ENCODE measurements at regions not wholly inside any gene's neighbourhood (a gene's known extent, or its start where the extent isn't known, plus 50 kb on each side); places are given as distances from the start of the nearest gene placed in this dataset.

GRCh38 chr12:74614426-74614825 is 76.8 kb downstream of the ATXN7L3B start:
- no peak for DNase-seq (ENCODE audit: low read depth in 2 of 2)
- TF ChIP-seq, protein P1, sequence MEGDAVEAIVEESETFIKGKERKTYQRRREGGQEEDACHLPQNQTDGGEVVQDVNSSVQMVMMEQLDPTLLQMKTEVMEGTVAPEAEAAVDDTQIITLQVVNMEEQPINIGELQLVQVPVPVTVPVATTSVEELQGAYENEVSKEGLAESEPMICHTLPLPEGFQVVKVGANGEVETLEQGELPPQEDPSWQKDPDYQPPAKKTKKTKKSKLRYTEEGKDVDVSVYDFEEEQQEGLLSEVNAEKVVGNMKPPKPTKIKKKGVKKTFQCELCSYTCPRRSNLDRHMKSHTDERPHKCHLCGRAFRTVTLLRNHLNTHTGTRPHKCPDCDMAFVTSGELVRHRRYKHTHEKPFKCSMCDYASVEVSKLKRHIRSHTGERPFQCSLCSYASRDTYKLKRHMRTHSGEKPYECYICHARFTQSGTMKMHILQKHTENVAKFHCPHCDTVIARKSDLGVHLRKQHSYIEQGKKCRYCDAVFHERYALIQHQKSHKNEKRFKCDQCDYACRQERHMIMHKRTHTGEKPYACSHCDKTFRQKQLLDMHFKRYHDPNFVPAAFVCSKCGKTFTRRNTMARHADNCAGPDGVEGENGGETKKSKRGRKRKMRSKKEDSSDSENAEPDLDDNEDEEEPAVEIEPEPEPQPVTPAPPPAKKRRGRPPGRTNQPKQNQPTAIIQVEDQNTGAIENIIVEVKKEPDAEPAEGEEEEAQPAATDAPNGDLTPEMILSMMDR (IDR thresholded peaks at IDR 0.05; ENCODE audit: low read depth, low read length): no peak
- no peak overlapping the region for H3K4me3 ChIP-seq (replicated peaks in 1 of 2; ENCODE audit: low read depth in 2 of 2, low read length in 2 of 2)

GRCh38 chr12:74619084-74619483 is 81.4 kb downstream of the ATXN7L3B start:
- H3K4me3 ChIP-seq (replicated peaks in 1 of 2; ENCODE audit: low read depth in 2 of 2, low read length in 2 of 2): no peak overlapping the region
- TF ChIP-seq, protein P1 (IDR thresholded peaks at IDR 0.05; ENCODE audit: low read depth, low read length): no peak

GRCh38 chr12:74619884-74620283 is 82.2 kb downstream of the ATXN7L3B start:
- no peak overlapping the region for H3K4me3 ChIP-seq (replicated peaks in 1 of 2; ENCODE audit: low read depth in 2 of 2, low read length in 2 of 2)
- TF ChIP-seq, protein P1 (IDR thresholded peaks at IDR 0.05; ENCODE audit: low read depth, low read length): no peak

More at GRCh38 chr12:74619084-74619483, 81.4 kb downstream of the ATXN7L3B start:
- DNase-seq (ENCODE audit: low read depth in 2 of 2): no peak

DNA sequence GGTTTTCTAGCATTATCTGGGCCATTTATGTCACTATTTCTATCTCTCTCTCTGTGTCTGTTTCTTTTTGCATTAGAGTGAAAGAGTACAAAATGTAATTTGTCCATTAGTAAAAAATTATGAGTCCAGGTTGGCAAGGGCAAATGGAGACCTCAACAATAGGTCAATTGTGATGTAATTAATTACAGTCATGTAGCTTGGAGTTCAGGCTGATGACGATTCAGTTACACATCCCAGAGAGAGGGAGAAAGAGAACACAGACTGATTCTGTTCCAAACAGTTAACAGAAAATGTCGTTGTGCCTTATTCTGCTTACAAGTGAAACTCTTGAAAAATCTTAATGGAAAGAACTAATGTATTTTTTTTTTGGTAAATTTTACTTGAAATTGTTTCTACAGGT is 83.3 kb downstream of the ATXN7L3B start:
- no peak for DNase-seq (ENCODE audit: low read depth in 2 of 2)
- TF ChIP-seq, protein P1 (IDR thresholded peaks at IDR 0.05; ENCODE audit: low read depth, low read length): no peak

More at GRCh38 chr12:74619884-74620283, 82.2 kb downstream of the ATXN7L3B start:
- no peak for DNase-seq (ENCODE audit: low read depth in 2 of 2)

DNA sequence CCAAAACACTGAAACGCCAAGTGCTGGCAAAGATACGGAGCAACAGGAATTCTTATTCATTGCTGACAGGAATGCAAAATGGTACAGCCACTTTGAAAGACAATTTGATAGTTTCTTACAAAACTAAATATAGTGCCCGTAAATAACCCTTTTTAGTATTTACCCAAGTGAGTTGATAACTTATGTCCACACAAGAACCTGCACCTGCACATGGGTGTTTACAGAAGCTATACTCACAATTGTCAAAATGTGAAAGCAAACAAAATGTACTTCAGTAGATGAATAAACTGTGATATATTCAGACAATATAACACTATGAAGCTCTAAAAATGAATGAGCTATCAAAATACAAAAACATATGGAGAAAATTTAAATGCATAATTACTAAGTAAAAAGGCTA is 86.6 kb downstream of the ATXN7L3B start:
- H3K4me3 ChIP-seq (replicated peaks in 1 of 2; ENCODE audit: low read depth in 2 of 2, low read length in 2 of 2): no peak overlapping the region
- TF ChIP-seq, protein P1 (IDR thresholded peaks at IDR 0.05; ENCODE audit: low read depth, low read length): no peak
- DNase-seq (ENCODE audit: low read depth in 2 of 2): no peak

More for the DNA sequence above, 83.3 kb downstream of the ATXN7L3B start:
- H3K4me3 ChIP-seq (replicated peaks in 1 of 2; ENCODE audit: low read depth in 2 of 2, low read length in 2 of 2): no peak overlapping the region

- TF ChIP-seq, protein P1 (IDR thresholded peaks at IDR 0.05; ENCODE audit: low read depth, low read length): no peak
- no peak for DNase-seq (ENCODE audit: low read depth in 2 of 2)
- H3K4me3 ChIP-seq (replicated peaks in 1 of 2; ENCODE audit: low read depth in 2 of 2, low read length in 2 of 2): no peak overlapping the region
Observed at GRCh38 chr12:74626397-74626796, 88.8 kb downstream of the ATXN7L3B start.

- no peak overlapping the region for H3K4me3 ChIP-seq (replicated peaks in 1 of 2; ENCODE audit: low read depth in 2 of 2, low read length in 2 of 2)
- TF ChIP-seq, protein P1 (IDR thresholded peaks at IDR 0.05; ENCODE audit: low read depth, low read length): no peak
- no peak for DNase-seq (ENCODE audit: low read depth in 2 of 2)
Observed at GRCh38 chr12:74641262-74641661, 103.6 kb downstream of the ATXN7L3B start.
